B cell (primary cell): ENCODE measurements at regions not wholly inside any gene's neighbourhood (a gene's known extent, or its start where the extent isn't known, plus 50 kb on each side); places are given as distances from the start of the nearest gene placed in this dataset.

Source experiments
- ATAC-seq: fragments of 200-7000 bp; cut with Tn5 transposase; one replicate; pipeline ENCODE4 v1.10.0; 2021; ENCODE audit warnings: low read depth, mild to moderate bottlenecking, moderate number of reproducible peaks, moderate library complexity
- CTCF ChIA-PET: fragments of 350-600 bp; sonication (Branson Sonifier 250); formaldehyde crosslinking; loops from one replicate; lab custom pipeline; 2021; ENCODE audit warnings: antibody characterized with exemption, inconsistent platforms; lab: Charles Lee
- POLR2A ChIA-PET: fragments of 350-600 bp; sonication (Branson Sonifier 250); formaldehyde crosslinking; loops from one replicate; lab custom pipeline; 2021; ENCODE audit warnings: antibody characterized with exemption; lab: Charles Lee
- DNase-seq: peaks from one replicate; pipeline ENCODE4 v3.0.0; 2013
- H2AFZ ChIP-seq: 2 replicates; pipeline ENCODE4 v1.6.1; 2012; ENCODE audit warnings: mild to moderate bottlenecking, low read depth, low read length; ENCODE audit not compliant: insufficient read depth, poor library complexity, severe bottlenecking
- H3K27ac ChIP-seq, 2 donors: 1 replicate in 1 of 2; 2 replicates in 1 of 2; pipeline ENCODE4 v1.5.1; 2012 to 2013; ENCODE audit warnings: low read length in 2 of 2, mild to moderate bottlenecking in 2 of 2, moderate library complexity in 1 of 2
- H3K27me3 ChIP-seq, 4 experiments: fragments of 200-600 bp in 1 of 4; sonication (generic) in 1 of 4; replicated peaks in 1 of 4; 1 replicate in 2 of 4; 2 replicates in 2 of 4; pipeline versions ENCODE4 v1.6.1 to v1.7.0; 2013 to 2016; ENCODE audit warnings: low read length in 3 of 4, mild to moderate bottlenecking in 2 of 4, mixed read lengths in 1 of 4, moderate library complexity in 1 of 4; ENCODE audit not compliant: insufficient read depth in 4 of 4, control insufficient read depth in 3 of 4; ENCODE audit errors: control extremely low read depth in 1 of 4
- H3K36me3 ChIP-seq, 2 experiments: replicated peaks in 1 of 2; 1 replicate in 1 of 2; 2 replicates in 1 of 2; pipeline versions ENCODE4 v1.6.1 to v1.7.1; 2013; ENCODE audit warnings: low read length in 1 of 2; ENCODE audit not compliant: insufficient read depth in 2 of 2, control insufficient read depth in 1 of 2; ENCODE audit errors: control extremely low read depth in 1 of 2, extremely low read depth in 1 of 2
- H3K4me1 ChIP-seq, 2 donors: fragments of 200-600 bp in 1 of 2; sonication (generic) in 1 of 2; 1 replicate in 1 of 2; 2 replicates in 1 of 2; pipeline versions ENCODE4 v1.5.1 to v1.6.1; 2013 to 2017; ENCODE audit warnings: low read length in 2 of 2; ENCODE audit not compliant: control insufficient read depth in 2 of 2, insufficient read depth in 2 of 2
- H3K4me2 ChIP-seq: replicated peaks from 2 replicates; pipeline ENCODE3; 2012; ENCODE audit warnings: mild to moderate bottlenecking, low read depth, low read length; ENCODE audit not compliant: poor library complexity, severe bottlenecking
- H3K4me3 ChIP-seq, 5 experiments: fragments of 200-600 bp in 1 of 5; sonication (generic) in 1 of 5; 1 replicate in 3 of 5; 2 replicates in 2 of 5; pipeline versions ENCODE4 v1.5.1 to v1.7.0; 2011 to 2016; ENCODE audit warnings: low read length in 4 of 5, mild to moderate bottlenecking in 4 of 5, low read depth in 2 of 5, control low read depth in 1 of 5, moderate library complexity in 1 of 5; ENCODE audit not compliant: insufficient read depth in 1 of 5; ENCODE audit errors: control extremely low read depth in 1 of 5, extremely low read depth in 1 of 5
- H3K79me2 ChIP-seq: fragments of 200-600 bp; sonication (generic); one replicate; pipeline ENCODE4 v1.6.0; 2016; ENCODE audit warnings: low read length; ENCODE audit not compliant: control insufficient read depth, insufficient read depth
- H3K9ac ChIP-seq: fragments of 200-600 bp; sonication (generic); 2 replicates; pipeline ENCODE4 v1.6.1; 2017; ENCODE audit warnings: mild to moderate bottlenecking, low read length, moderate library complexity
- H3K9me3 ChIP-seq, 3 donors: one replicate each; pipeline versions ENCODE4 v1.6.1 to v1.7.1; 2013; ENCODE audit warnings: low read length in 2 of 3; ENCODE audit not compliant: control insufficient read depth in 2 of 3, insufficient read depth in 1 of 3; ENCODE audit errors: control extremely low read depth in 1 of 3
- H4K20me1 ChIP-seq: 2 replicates; pipeline ENCODE4 v1.6.0; 2012; ENCODE audit warnings: mild to moderate bottlenecking, low read length; ENCODE audit not compliant: insufficient read depth, control insufficient read depth, poor library complexity, severe bottlenecking
- H3K27ac Mint-ChIP-seq: one replicate; pipeline ENCODE4 v1.8.0; 2021; ENCODE audit warnings: mixed read lengths
- H3K27me3 Mint-ChIP-seq: one replicate; pipeline ENCODE4 v1.8.0; 2021; ENCODE audit warnings: mixed read lengths
- H3K4me1 Mint-ChIP-seq: one replicate; pipeline ENCODE4 v1.8.0; 2021; ENCODE audit warnings: mixed read lengths
- H3K4me3 Mint-ChIP-seq: one replicate; pipeline ENCODE4 v1.8.0; 2021; ENCODE audit warnings: mixed read lengths
- H3K9me3 Mint-ChIP-seq: one replicate; pipeline ENCODE4 v1.8.0; 2022; ENCODE audit warnings: mixed read lengths; ENCODE audit not compliant: insufficient read depth
- EZH2 ChIP-seq: IDR thresholded peaks from 2 replicates; pipeline ENCODE4 v1.6.1; 2012; ENCODE audit warnings: borderline replicate concordance, low read depth, mild to moderate bottlenecking, moderate library complexity, low read length; ENCODE audit not compliant: insufficient read depth, poor library complexity, severe bottlenecking
- WGBS: methylation state at CpG from one replicate; pipeline ENCODE4 v1.1.5; 2013; ENCODE audit warnings: missing lambda C conversion rate; ENCODE audit not compliant: insufficient coverage; 5-methylcytosine and 5-hydroxymethylcytosine counted together
- intact Hi-C: fragments of 100-400 bp; cut with micrococcal nuclease; formaldehyde crosslinking; loops from one replicate; pipeline ENCODE4 v1.10.0; 2022
- TF ChIP-seq, protein P1 (sequence below): fragments of 200-600 bp; IDR thresholded peaks from one replicate; pipeline ENCODE4 v1.8.0; 2022; ENCODE audit warnings: antibody characterized with exemption, mild to moderate bottlenecking

DNA sequence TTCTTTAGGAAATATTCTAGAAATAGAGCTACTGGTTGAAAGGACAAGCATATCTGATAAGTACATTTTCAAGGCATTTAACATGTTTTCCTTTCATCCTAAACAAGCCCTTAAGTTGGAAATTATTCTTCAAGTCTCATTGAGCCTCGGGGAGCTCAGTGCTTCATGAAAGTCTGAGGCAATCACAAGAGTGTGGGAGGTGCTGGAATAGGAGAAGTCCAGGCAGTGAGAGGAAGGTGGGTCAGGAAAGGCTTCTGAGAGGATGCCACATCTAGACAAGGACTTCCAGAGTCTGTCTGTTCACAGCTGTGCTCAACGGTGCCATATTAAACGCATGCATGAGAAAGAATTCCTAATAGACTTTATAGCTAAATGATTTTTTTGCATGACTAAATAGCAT is 69.8 kb downstream of the CD83 start:
- H3K4me3 ChIP-seq = no peak overlapping the region
- no peaks in the 10 kb centered on the region for H3K27me3 ChIP-seq
- no peaks in the 10 kb centered on the region for H3K79me2 ChIP-seq
- no peaks in the 10 kb centered on the region for H3K27me3 Mint-ChIP-seq
- no peaks in the 10 kb centered on the region for H3K9me3 Mint-ChIP-seq
- intact Hi-C loops = no loop called here
- no peak overlapping the region for H2AFZ ChIP-seq
- no peak for TF ChIP-seq EZH2
- TF ChIP-seq, protein P1, sequence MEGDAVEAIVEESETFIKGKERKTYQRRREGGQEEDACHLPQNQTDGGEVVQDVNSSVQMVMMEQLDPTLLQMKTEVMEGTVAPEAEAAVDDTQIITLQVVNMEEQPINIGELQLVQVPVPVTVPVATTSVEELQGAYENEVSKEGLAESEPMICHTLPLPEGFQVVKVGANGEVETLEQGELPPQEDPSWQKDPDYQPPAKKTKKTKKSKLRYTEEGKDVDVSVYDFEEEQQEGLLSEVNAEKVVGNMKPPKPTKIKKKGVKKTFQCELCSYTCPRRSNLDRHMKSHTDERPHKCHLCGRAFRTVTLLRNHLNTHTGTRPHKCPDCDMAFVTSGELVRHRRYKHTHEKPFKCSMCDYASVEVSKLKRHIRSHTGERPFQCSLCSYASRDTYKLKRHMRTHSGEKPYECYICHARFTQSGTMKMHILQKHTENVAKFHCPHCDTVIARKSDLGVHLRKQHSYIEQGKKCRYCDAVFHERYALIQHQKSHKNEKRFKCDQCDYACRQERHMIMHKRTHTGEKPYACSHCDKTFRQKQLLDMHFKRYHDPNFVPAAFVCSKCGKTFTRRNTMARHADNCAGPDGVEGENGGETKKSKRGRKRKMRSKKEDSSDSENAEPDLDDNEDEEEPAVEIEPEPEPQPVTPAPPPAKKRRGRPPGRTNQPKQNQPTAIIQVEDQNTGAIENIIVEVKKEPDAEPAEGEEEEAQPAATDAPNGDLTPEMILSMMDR = no peak
- ChIA-PET CTCF (interaction anchor here (1.0 kb wide), 1 partner anchor 392 kb away, joined by 3 read pairs; no protein-coding TSS in a partner anchor), POLR2A (no interaction called here)
- WGBS = no CpG with 5 or more reads among the region's 3 CpGs
- no peaks in the 10 kb centered on the region for H3K4me1 ChIP-seq
- H3K4me2 ChIP-seq = no peak overlapping the region
- H3K36me3 ChIP-seq = peaks cover 0 to 7% of the 10 kb centered on the region in 2 experiments
- ATAC-seq = no peak
- no peak overlapping the region for H3K27ac ChIP-seq
- H3K27ac Mint-ChIP-seq = no peak overlapping the region
- no peaks in the 10 kb centered on the region for H4K20me1 ChIP-seq
- H3K4me1 Mint-ChIP-seq = no peaks in the 10 kb centered on the region
- H3K9ac ChIP-seq = no peak overlapping the region
- DNase-seq = no peak
- H3K4me3 Mint-ChIP-seq = no peak overlapping the region
- H3K9me3 ChIP-seq = no peaks in the 10 kb centered on the region

DNA sequence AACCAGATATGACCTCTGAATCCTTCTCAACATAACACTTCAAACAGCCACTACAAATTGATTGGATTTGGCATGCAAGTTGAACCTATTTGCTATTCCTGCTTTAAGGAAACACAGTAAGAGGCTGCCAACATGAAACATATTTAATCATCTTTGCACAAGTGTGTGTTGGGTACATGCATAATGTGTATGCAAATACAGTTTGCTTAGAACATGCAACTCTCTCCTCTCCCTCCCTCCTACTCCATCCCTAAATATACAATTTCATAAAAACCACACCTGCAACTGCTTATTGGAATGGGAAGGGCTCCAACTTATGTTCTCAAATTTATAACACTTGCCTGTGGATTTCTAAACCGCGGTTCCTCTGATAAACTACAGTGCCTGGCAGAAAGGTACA is 71.5 kb downstream of the CD83 start:
- TF ChIP-seq, protein P1 = no peak
- no peak for TF ChIP-seq EZH2
- H3K27ac ChIP-seq = no peak overlapping the region
- H3K4me2 ChIP-seq = no peak overlapping the region
- H3K27me3 ChIP-seq = no peaks in the 10 kb centered on the region
- H4K20me1 ChIP-seq = no peaks in the 10 kb centered on the region
- H3K4me1 Mint-ChIP-seq = no peaks in the 10 kb centered on the region
- no peaks in the 10 kb centered on the region for H3K27me3 Mint-ChIP-seq
- H3K79me2 ChIP-seq = no peaks in the 10 kb centered on the region
- no peak overlapping the region for H3K9ac ChIP-seq
- intact Hi-C loops = no loop called here
- no peak overlapping the region for H3K4me3 ChIP-seq
- H3K9me3 ChIP-seq = no peaks in the 10 kb centered on the region
- no peaks in the 10 kb centered on the region for H3K4me1 ChIP-seq
- no CpG with 5 or more reads among the region's 2 CpGs for WGBS
- no peaks in the 10 kb centered on the region for H3K9me3 Mint-ChIP-seq
- no peak for DNase-seq
- ATAC-seq = no peak
- peaks cover 0 to 7% of the 10 kb centered on the region in 2 experiments for H3K36me3 ChIP-seq
- no peak overlapping the region for H2AFZ ChIP-seq
- H3K4me3 Mint-ChIP-seq = no peak overlapping the region
- CTCF ChIA-PET = no interaction called here
- H3K27ac Mint-ChIP-seq = no peak overlapping the region
- POLR2A ChIA-PET = no interaction called here
